GM19238 (cell line): ENCODE measurements at regions not wholly inside any gene's neighbourhood (a gene's known extent, or its start where the extent isn't known, plus 50 kb on each side); places are given as distances from the start of the nearest gene placed in this dataset.
"Not testable (repeated sequence)": the region's sequence is repeated elsewhere in the genome, so short reads cannot be mapped to it uniquely, and the experiment has no call there.

Experiments
- DNase-seq: peaks from one replicate; pipeline ENCODE4 v3.0.0; 2011; ENCODE audit warnings: low spot score; ENCODE audit not compliant: insufficient read length

DNA sequence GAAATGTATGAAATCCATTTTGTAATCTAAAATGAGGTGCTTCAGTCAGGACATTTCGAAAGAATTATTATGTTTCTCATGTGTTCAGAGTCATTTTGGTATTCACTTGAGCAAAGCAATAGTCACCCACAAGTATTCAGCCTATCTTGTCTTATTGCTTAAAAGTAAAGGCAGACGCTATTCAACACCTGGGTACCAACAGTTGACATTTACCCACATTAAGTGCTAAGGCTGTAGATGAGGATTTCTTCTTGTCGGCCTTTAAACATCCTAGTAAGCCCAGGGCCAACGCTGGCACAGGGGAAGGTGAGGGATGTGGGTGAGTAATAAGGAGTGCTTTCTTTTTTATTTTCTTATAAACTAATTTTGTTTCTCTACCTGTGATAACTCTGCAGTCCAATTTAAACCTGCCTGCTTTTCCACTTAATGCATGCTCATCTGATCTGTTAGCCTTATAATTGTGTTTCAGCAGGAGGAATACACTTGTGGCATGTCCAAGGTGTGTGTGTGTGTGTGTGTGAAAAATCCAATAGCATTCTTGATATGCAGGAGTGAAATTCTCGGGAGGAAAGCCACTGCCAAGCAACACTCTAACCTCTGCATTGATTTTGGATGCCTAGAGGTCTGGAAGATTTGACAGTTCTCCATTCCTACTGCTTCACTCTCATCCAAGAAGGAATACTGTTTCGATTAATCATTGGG is 252.0 kb downstream of the SOX4 start:
- no peak for DNase-seq

GRCh38 chr6:21846541-21847451 is 253.2 kb downstream of the SOX4 start:
- no peak for DNase-seq

DNA sequence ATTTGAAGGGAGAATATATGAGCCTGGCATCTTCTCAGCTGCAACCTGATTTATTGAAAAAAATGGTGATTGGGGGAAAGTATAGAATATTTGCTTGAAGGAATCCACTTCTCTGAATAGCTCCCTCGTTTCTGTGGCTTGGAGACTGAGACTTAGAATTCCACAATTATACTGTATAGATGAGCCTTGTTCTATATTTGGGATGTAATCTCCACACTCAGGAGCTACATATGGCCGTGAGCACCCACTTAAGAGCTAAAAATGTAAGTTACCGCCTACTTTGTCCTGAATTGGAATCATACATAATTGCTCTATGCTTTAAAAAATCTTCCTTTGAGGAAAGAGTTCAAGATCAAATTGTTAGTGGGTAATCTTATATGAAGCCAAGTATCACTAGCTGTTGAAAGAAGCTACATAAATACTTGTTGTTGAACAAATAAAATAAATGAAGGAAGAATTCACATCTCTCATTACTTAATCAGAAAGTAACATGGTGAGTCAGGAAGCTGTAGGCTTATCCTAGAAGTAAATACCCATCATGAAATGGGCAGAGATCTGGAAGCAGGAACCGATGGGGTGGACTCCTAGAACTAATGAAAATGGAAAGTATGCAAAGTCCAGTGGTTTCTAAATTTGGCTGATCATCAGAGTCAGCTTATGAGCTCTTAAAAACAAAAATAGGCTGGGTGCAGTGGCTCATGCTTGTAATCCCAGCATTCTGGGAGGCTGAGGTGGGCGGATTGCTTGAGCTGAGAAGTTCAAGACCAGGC is 254.3 kb downstream of the SOX4 start:
- no peak for DNase-seq

- DNase-seq: no peak
These were observed 257.1 kb downstream of the SOX4 start for GRCh38 chr6:21850691-21851090.

DNA sequence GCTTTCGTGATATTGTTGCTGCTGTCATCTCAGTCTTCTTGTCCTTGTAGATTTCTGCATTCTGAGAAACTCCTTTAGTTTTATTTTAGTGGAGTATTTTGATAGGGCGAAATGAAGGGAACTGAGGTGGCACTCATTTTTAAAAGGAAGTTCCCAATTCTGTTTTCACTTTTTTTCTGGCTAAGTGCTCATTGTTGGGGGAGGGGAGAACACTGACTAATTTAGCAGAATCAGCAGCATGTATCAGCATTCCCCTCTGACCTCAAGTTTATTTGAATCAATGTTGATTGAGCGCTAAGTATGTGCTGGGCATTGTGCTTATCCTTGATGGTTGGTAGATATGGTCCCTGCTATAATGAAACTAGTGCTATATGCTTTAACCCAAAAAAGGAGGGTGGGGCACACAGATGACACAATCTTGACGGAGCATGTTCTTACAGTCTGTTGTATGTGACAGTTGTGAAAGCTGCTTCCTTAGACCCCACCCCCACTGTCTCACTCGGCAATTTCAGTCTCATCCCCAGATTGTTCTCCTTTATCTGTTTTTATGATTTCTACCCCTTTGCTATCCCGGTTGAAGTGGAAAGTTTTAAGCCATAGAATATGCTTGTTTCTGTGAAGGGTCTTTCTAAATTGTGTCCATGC is 262.4 kb downstream of the SOX4 start:
- no peak for DNase-seq

- DNase-seq: no peak
These were observed 262.9 kb downstream of the SOX4 start for GRCh38 chr6:21856456-21856825.

DNA sequence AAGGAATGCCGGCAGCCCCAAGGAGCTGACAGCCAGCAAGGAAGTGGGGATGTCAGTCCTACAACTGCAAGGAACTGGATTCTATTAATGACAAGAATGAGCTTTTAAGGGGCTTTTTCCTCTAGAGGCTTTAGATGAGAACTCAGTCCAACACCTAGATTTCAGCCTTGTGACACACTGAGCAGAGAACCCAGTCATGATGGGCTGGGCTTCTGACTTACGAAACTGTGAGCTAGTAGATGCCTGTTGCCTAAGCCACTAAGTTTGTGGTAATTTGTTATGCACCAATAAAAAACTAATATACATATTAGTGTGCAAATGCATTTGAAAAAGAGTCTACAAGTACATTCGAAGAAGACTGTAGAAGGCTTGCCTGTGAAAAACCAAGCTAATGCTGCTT is 263.3 kb downstream of the SOX4 start:
- no peak for DNase-seq

GRCh38 chr6:21858076-21858475 is 264.5 kb downstream of the SOX4 start:
- DNase-seq: no peak

GRCh38 chr6:21859193-21859735 is 265.7 kb downstream of the SOX4 start:
- no peak for DNase-seq

GRCh38 chr6:21861942-21862341 is 268.4 kb downstream of the SOX4 start:
- no peak for DNase-seq

GRCh38 chr6:21864206-21864605 is 270.7 kb downstream of the SOX4 start:
- DNase-seq: no peak

- DNase-seq: no peak
These were observed 274.7 kb downstream of the SOX4 start for GRCh38 chr6:21868226-21868625.

DNA sequence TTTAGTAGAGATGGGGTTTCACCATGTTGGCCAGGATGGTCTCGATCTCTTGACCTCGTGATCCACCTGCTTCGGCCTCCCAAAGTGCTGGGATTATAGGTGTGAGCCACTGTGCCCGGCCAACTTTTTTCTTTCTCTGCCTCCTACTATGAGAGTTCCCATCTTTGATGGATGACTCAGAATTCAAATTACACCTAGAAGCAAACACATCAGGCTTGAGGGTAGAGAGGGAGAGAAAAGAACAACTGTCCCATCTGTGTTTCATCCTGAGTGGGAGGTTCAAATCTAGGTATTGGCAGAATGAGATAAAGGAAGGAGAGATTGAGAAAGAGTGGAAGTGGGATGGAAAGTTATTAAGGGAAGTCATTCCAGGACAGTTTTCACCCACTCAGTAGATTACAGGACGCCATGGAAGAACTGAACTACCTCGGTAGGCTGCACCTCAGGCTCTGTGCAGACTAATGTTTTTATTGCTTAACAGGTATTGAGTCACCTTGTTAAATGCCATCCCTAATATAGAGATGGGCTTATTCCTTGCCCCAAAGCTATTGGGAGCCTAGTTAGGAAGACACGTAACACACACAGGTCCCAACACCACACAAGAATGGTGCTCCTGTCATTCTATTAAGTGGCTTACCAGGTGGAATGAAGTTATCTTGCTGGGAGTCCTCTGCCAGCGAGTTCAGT is 275.7 kb downstream of the SOX4 start:
- DNase-seq: no peak

- DNase-seq: no peak
These were observed 276.7 kb downstream of the SOX4 start for GRCh38 chr6:21870076-21870730.

- no peak for DNase-seq
These were observed 278.3 kb downstream of the SOX4 start for GRCh38 chr6:21871831-21872230.

DNA sequence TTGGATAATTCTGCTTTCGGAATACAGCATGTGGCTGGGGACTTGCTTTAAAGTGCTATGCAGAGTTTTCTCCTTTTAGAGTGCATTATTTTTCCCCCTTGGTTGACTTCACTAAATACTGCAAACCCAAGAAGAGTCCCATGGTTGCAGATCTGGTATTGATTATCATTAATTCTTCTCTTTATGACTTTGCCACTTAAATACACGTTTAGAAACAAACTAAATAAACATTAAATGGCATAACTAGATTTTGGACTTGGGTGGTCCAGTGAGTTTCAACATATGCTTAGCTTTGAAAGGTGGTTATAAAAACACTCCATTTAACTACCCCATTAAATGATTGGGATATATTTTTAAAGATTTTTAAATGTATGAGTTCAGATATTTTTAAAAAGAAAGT is 279.2 kb downstream of the SOX4 start:
- DNase-seq: no peak

DNA sequence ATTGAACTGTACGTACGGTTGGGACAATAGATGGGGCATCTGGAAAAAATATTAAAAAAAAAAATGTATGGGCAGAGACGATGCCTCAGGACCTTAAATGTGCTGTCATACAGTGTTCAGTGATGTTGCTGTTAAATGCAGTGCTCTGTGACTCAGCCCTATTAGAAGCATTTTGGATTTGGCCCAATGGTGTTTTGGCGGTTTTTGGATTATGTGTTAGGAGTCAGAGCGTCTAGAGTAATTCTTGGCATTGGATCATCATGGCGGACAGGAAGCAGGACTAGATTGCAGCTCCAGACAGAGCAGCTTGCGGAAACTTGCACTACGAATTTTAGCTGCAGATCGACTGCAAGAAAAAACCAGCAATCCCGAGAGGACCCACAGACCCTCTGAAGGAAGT is 280.0 kb downstream of the SOX4 start:
- DNase-seq: no peak

GRCh38 chr6:21874372-21874771 is 280.8 kb downstream of the SOX4 start:
- DNase-seq: no peak

DNA sequence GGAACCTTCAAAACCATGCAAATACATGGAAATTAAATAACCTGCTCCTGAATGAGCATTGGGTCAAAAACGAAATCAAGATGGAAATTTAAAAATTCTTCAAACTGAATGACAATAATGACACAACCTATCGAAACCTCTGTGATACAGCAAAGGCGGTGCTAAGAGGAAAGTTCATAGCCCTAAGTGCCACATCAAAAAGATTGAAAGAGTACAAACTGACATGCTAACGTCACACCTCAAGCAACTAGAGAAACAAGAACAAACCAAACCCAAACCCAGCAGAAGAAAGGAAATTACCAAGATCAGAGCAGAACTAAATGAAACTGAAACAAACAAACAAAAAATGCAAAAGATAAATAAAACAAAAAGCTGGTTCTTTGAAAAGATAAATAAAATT is 283.5 kb downstream of the SOX4 start:
- DNase-seq: not testable (repeated sequence)

DNA sequence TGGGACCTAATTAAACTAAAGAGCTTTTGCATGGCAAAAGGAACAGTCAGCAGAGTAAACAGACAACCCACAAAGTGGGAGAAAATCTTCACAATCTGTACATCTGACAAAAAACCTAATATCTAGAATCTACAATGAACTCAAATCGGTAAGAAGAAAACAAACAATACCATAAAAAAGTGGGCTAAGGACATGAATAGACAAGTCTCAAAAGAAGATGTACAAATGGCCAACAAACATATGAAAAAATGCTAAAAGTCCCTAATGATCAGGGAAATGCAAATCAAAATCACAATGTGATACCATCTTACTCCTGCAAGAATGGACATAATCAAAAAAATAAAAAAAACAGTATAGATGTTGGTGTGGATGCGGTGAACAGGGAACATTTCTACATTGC is 286.7 kb downstream of the SOX4 start:
- DNase-seq: not testable (repeated sequence)
